Osteoblast (primary cell): ENCODE measurements at regions not wholly inside any gene's neighbourhood (a gene's known extent, or its start where the extent isn't known, plus 50 kb on each side); places are given as distances from the start of the nearest gene placed in this dataset.

ENCODE experiments used
- DNase-seq: peaks from one replicate; pipeline ENCODE4 v3.0.0; 2011; ENCODE audit warnings: low spot score, mixed read lengths; ENCODE audit not compliant: insufficient read length; ENCODE audit errors: missing footprints
- H2AFZ ChIP-seq: 2 replicates; pipeline ENCODE4 v1.6.0; 2011; ENCODE audit warnings: mild to moderate bottlenecking, low read length
- H3K27ac ChIP-seq: 2 replicates; pipeline ENCODE4 v1.5.1; 2011; ENCODE audit warnings: mild to moderate bottlenecking, low read depth, low read length, moderate library complexity
- H3K27me3 ChIP-seq: 2 replicates; pipeline ENCODE4 v1.6.0; 2012; ENCODE audit warnings: mild to moderate bottlenecking, control low read depth, inconsistent platforms, low read length, moderate library complexity; ENCODE audit not compliant: insufficient read depth
- H3K36me3 ChIP-seq: 2 replicates; pipeline ENCODE4 v1.5.1; 2011; ENCODE audit warnings: mild to moderate bottlenecking, low read length, control low read depth, moderate library complexity; ENCODE audit not compliant: insufficient read depth
- H3K4me1 ChIP-seq: 2 replicates; pipeline ENCODE4 v1.5.1; 2011; ENCODE audit warnings: mild to moderate bottlenecking, low read length, control low read depth, moderate library complexity; ENCODE audit not compliant: insufficient read depth
- H3K4me2 ChIP-seq: 2 replicates; pipeline ENCODE4 v1.6.0; 2011; ENCODE audit warnings: mild to moderate bottlenecking, low read length; ENCODE audit not compliant: insufficient read depth
- H3K4me3 ChIP-seq: fragments of 200-600 bp; sonication (generic); 3 replicates; pipeline ENCODE4 v1.5.1; 2012; ENCODE audit warnings: mild to moderate bottlenecking, low read length, inconsistent platforms; ENCODE audit not compliant: insufficient read depth
- H3K79me2 ChIP-seq: 2 replicates; pipeline ENCODE4 v1.6.0; 2012; ENCODE audit warnings: mild to moderate bottlenecking, low read length, control low read depth, inconsistent platforms; ENCODE audit not compliant: insufficient read depth
- H3K9me3 ChIP-seq: 2 replicates; pipeline ENCODE4 v1.5.1; 2011; ENCODE audit warnings: low read depth, low read length, control low read depth
- H4K20me1 ChIP-seq: 2 replicates; pipeline ENCODE4 v1.6.0; 2012; ENCODE audit warnings: mild to moderate bottlenecking, low read length, control low read depth; ENCODE audit not compliant: insufficient read depth
- TF ChIP-seq, protein P1 (sequence below): IDR thresholded peaks from 2 replicates; pipeline ENCODE4 v1.5.1; 2011; ENCODE audit warnings: mild to moderate bottlenecking, low read depth, low read length, moderate library complexity; ENCODE audit errors: extremely low read depth

GRCh38 chr3:150330174-150330573 is 77.9 kb upstream of the TSC22D2 start:
- Histone ChIP-seq H4K20me1 (no peaks in the 10 kb centered on the region), H3K4me3 (no peak overlapping the region), H2AFZ (no peak overlapping the region), H3K36me3 (no peaks in the 10 kb centered on the region), H3K4me1 (peaks cover 3% of the 10 kb centered on the region), H3K27me3 (no peaks in the 10 kb centered on the region), H3K9me3 (no peaks in the 10 kb centered on the region), H3K4me2 (no peak overlapping the region), H3K79me2 (no peaks in the 10 kb centered on the region), H3K27ac (no peak overlapping the region)
- no peak for DNase-seq
- TF ChIP-seq, protein P1, sequence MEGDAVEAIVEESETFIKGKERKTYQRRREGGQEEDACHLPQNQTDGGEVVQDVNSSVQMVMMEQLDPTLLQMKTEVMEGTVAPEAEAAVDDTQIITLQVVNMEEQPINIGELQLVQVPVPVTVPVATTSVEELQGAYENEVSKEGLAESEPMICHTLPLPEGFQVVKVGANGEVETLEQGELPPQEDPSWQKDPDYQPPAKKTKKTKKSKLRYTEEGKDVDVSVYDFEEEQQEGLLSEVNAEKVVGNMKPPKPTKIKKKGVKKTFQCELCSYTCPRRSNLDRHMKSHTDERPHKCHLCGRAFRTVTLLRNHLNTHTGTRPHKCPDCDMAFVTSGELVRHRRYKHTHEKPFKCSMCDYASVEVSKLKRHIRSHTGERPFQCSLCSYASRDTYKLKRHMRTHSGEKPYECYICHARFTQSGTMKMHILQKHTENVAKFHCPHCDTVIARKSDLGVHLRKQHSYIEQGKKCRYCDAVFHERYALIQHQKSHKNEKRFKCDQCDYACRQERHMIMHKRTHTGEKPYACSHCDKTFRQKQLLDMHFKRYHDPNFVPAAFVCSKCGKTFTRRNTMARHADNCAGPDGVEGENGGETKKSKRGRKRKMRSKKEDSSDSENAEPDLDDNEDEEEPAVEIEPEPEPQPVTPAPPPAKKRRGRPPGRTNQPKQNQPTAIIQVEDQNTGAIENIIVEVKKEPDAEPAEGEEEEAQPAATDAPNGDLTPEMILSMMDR, result no peak

- no peaks in the 10 kb centered on the region for H3K36me3 ChIP-seq
- no peak overlapping the region for H2AFZ ChIP-seq
- H3K4me2 ChIP-seq, result no peak overlapping the region
- no peaks in the 10 kb centered on the region for H3K9me3 ChIP-seq
- H3K27ac ChIP-seq, result no peak overlapping the region
- no peaks in the 10 kb centered on the region for H3K79me2 ChIP-seq
- DNase-seq, result no peak
- H4K20me1 ChIP-seq, result no peaks in the 10 kb centered on the region
- TF ChIP-seq, protein P1, result no peak
- peaks cover 9% of the 10 kb centered on the region for H3K4me1 ChIP-seq
- no peak overlapping the region for H3K4me3 ChIP-seq
- no peaks in the 10 kb centered on the region for H3K27me3 ChIP-seq
Observed at GRCh38 chr3:150329408-150329807, 78.7 kb upstream of the TSC22D2 start.

GRCh38 chr3:150328654-150329040 is 79.5 kb upstream of the TSC22D2 start:
- Histone ChIP-seq H3K27me3 (no peaks in the 10 kb centered on the region), H3K27ac (no peak overlapping the region), H3K79me2 (no peaks in the 10 kb centered on the region), H3K36me3 (no peaks in the 10 kb centered on the region), H3K4me2 (no peak overlapping the region), H4K20me1 (no peaks in the 10 kb centered on the region), H3K4me1 (peaks cover 9% of the 10 kb centered on the region), H3K9me3 (no peaks in the 10 kb centered on the region), H3K4me3 (no peak overlapping the region), H2AFZ (no peak overlapping the region)
- TF ChIP-seq, protein P1, result no peak
- no peak for DNase-seq

- Histone ChIP-seq H4K20me1 (no peaks in the 10 kb centered on the region), H3K4me3 (no peak overlapping the region), H3K36me3 (no peaks in the 10 kb centered on the region), H3K4me2 (no peak overlapping the region), H3K9me3 (no peaks in the 10 kb centered on the region), H3K27me3 (no peaks in the 10 kb centered on the region), H3K27ac (no peak overlapping the region), H3K4me1 (peaks cover 9% of the 10 kb centered on the region), H3K79me2 (no peaks in the 10 kb centered on the region), H2AFZ (no peak overlapping the region)
- TF ChIP-seq, protein P1, result no peak
- no peak for DNase-seq
Observed at GRCh38 chr3:150327678-150328653, 80.1 kb upstream of the TSC22D2 start.
